K562 (cell line): ENCODE measurements at regions not wholly inside any gene's neighbourhood (a gene's known extent, or its start where the extent isn't known, plus 50 kb on each side); places are given as distances from the start of the nearest gene placed in this dataset.

Experiments used
- ATAC-seq: fragments of 200-7000 bp; cut with Tn5 transposase; 3 replicates; pipeline ENCODE4 v1.9.1; 2020; ENCODE audit warnings: moderate library complexity
- BruUV-seq: library from RNA; stranded (reverse); fragments of 400-500 nt; replicated peaks from 2 replicates; lab custom pipeline; 2021; lab: Mats Ljungman, UMichigan
- CTCF ChIA-PET: fragments of 300-600 bp; formaldehyde crosslinking; extraction: SDS; loops from one replicate; lab custom pipeline; 2021; ENCODE audit warnings: low intra/inter-chr PET ratio; lab: Yijun Ruan, JAX
- POLR2A ChIA-PET: fragments of 300-600, 350-650 bp; sonication (Branson Sonifier 250); formaldehyde crosslinking; extraction: SDS; loops from one replicate; lab custom pipeline; 2021; ENCODE audit warnings: antibody characterized with exemption, inconsistent platforms; lab: Yijun Ruan, JAX
- DNase-seq, 4 experiments: peaks; one replicate each; pipeline versions ENCODE4 v3.0.0 to v3.0.0-alpha.2; 2011 to 2018; ENCODE audit warnings: low spot score in 3 of 4, mixed read lengths in 3 of 4; ENCODE audit errors: extremely low read depth in 1 of 4
- FAIRE-seq: peaks from 2 replicates; lab custom pipeline; 2011; peaks lifted over from hg19 to GRCh38; lab: Jason Lieb, UNC
- H2AFZ ChIP-seq: 2 replicates; pipeline ENCODE4 v1.6.0; 2011; ENCODE audit warnings: low read depth, low read length, control low read depth, inconsistent platforms
- H3K27ac ChIP-seq: fragments of 200-600 bp; 3 replicates; pipeline ENCODE4 v1.8.0; 2011; ENCODE audit warnings: low read depth, mild to moderate bottlenecking, control low read depth, inconsistent platforms, low read length, moderate library complexity, mixed read lengths; ENCODE audit errors: extremely low read depth
- H3K27me3 ChIP-seq, 2 experiments: fragments of 300-600 bp in 1 of 2; 2 replicates in 1 of 2; 3 replicates in 1 of 2; pipeline versions ENCODE4 v1.6.0 to v1.8.0; 2011; ENCODE audit warnings: inconsistent platforms in 2 of 2, low read length in 2 of 2, mild to moderate bottlenecking in 1 of 2, mixed read lengths in 1 of 2, moderate library complexity in 1 of 2; ENCODE audit not compliant: control insufficient read depth in 2 of 2, insufficient read depth in 2 of 2
- H3K36me3 ChIP-seq: fragments of 300-600 bp; 3 replicates; pipeline ENCODE4 v1.8.0; 2011; ENCODE audit warnings: mild to moderate bottlenecking, low read length, inconsistent platforms; ENCODE audit not compliant: control insufficient read depth, insufficient read depth
- H3K4me1 ChIP-seq, 2 experiments: fragments of 200-600 bp in 1 of 2; replicated peaks in 1 of 2; 2 replicates in 1 of 2; 3 replicates in 1 of 2; pipeline versions ENCODE4 v1.5.1 to v1.8.0; 2011; ENCODE audit warnings: inconsistent platforms in 2 of 2, low read length in 2 of 2, mild to moderate bottlenecking in 1 of 2, mixed read lengths in 1 of 2, moderate library complexity in 1 of 2; ENCODE audit not compliant: control insufficient read depth in 2 of 2, insufficient read depth in 2 of 2
- H3K4me2 ChIP-seq: 2 replicates; pipeline ENCODE4 v1.6.1; 2011; ENCODE audit warnings: low read length, control low read depth, inconsistent platforms, mixed read lengths; ENCODE audit not compliant: insufficient read depth
- H3K4me3 ChIP-seq: fragments of 200-600 bp; sonication (generic), shearing (Covaris generic); 2 replicates; pipeline ENCODE4 v1.5.1; 2016; ENCODE audit warnings: control low read depth, inconsistent platforms
- H3K79me2 ChIP-seq: fragments of 200-600 bp; 3 replicates; pipeline ENCODE4 v1.8.0; 2011; ENCODE audit warnings: low read length, inconsistent platforms; ENCODE audit not compliant: control insufficient read depth, insufficient read depth
- H3K9ac ChIP-seq, 2 experiments: 2 replicates each; pipeline versions ENCODE4 v1.6.0 to v1.6.1; 2011; ENCODE audit warnings: low read depth in 2 of 2, low read length in 2 of 2, control low read depth in 1 of 2, inconsistent platforms in 1 of 2, mild to moderate bottlenecking in 1 of 2, mixed read lengths in 1 of 2; ENCODE audit not compliant: insufficient read depth in 1 of 2
- H3K9me1 ChIP-seq: one replicate; pipeline ENCODE4 v1.6.0; 2011; ENCODE audit warnings: inconsistent platforms, mild to moderate bottlenecking, low read length, moderate library complexity; ENCODE audit not compliant: control insufficient read depth, insufficient read depth
- H3K9me3 ChIP-seq: replicated peaks from 2 replicates; pipeline ENCODE4 v1.5.1; 2011; ENCODE audit warnings: low read depth, low read length, inconsistent platforms; ENCODE audit not compliant: control insufficient read depth, insufficient read depth
- H4K20me1 ChIP-seq: replicated peaks from 2 replicates; pipeline ENCODE4 v1.6.1; 2011; ENCODE audit warnings: low read length, inconsistent platforms, mixed read lengths; ENCODE audit not compliant: control insufficient read depth, insufficient read depth
- HIVEP1 ChIP-seq: fragments of 250-450 bp; sonication (Bioruptor Pico); IDR thresholded peaks from 2 replicates; pipeline ENCODE4 v1.4.0; 2020; ENCODE audit warnings: mild to moderate bottlenecking
- PHB ChIP-seq: fragments of 250-450 bp; sonication (Bioruptor Pico); IDR thresholded peaks from 2 replicates; pipeline ENCODE4 v1.5.0; 2021
- TAF15 ChIP-seq: fragments of 200-400 bp; formaldehyde crosslinking; IDR thresholded peaks from 2 replicates; pipeline ENCODE4 v1.6.1; 2017; ENCODE audit warnings: mild to moderate bottlenecking, low read depth, low read length, moderate library complexity
- ZBED1 ChIP-seq: IDR thresholded peaks from 2 replicates; pipeline ENCODE4 v1.6.1; 2014
- ZNF232 ChIP-seq: sonication (generic); formaldehyde crosslinking; IDR thresholded peaks from 2 replicates; pipeline ENCODE4 v1.8.0; 2022; ENCODE audit warnings: mild to moderate bottlenecking, missing genetic modification reagents
- ZNF384 ChIP-seq: IDR thresholded peaks from 2 replicates; pipeline ENCODE4 v1.6.1; 2012; ENCODE audit warnings: low read depth, low read length, improper control_type of control experiment
- WGBS: fragments of 100-300 bp; shearing (Covaris generic); methylation state at CpG from one replicate; pipeline ENCODE4 v1.1.6; 2016; ENCODE audit warnings: low coverage, mixed read lengths; ENCODE audit not compliant: insufficient coverage; ENCODE audit errors: missing lambda C conversion rate; 5-methylcytosine and 5-hydroxymethylcytosine counted together
- in situ Hi-C: fragments of 300-500 bp; cut with MboI; formaldehyde crosslinking; loops from 4 replicates; pipeline ENCODE4 v1.15.0; 2018; ENCODE audit warnings: inconsistent platforms, mixed read lengths
- intact Hi-C: fragments of 100-400 bp; cut with micrococcal nuclease; formaldehyde crosslinking; loops from 2 replicates; pipeline ENCODE4 v1.14.2; 2022
- TF ChIP-seq, protein P1 (sequence below): fragments of 200-600 bp; sonication (generic); IDR thresholded peaks from one replicate; pipeline ENCODE4 v1.6.1; 2012; ENCODE audit warnings: mild to moderate bottlenecking, low read depth, low read length, inconsistent platforms

DNA sequence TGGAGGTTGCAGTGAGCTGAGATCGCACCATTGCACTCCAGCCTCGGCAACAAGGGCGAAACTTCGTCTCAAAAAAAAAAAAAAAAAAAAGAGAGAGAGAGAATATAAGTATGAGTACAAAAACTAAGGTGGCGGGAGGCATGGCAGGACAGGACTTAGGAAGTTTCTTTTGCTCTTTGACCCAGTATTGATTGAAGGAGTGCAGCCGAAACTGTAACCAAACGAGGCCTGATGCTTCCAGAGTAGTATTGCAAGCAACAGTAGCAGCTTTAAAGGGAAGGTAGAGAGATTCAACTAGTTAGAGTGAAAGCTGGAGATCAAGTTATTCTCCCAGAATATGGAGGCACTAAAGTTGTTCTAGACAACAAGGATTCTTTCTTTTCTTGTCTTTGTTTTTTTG, 99.2 kb upstream of the CASZ1 start:
- no peak for FAIRE-seq
- intact Hi-C loops (no loop called here), in situ Hi-C loops (no loop called here)
- Histone ChIP-seq H3K79me2 (no peaks in the 10 kb centered on the region), H3K36me3 (no peaks in the 10 kb centered on the region), H4K20me1 (0 out of 2 replicates have a peak, but pooled peaks cover 9% of the 10 kb centered on the region), H3K27ac (no peak overlapping the region), H2AFZ (no peak overlapping the region), H3K9me1 (no peaks in the 10 kb centered on the region), H3K4me3 (no peak overlapping the region), H3K4me2 (no peak overlapping the region), H3K9ac (no peak overlapping the region), H3K9me3 (no peaks in the 10 kb centered on the region), H3K4me1 (peaks cover 0 to 11% of the 10 kb centered on the region in 2 experiments; a peak in 2 of 5 replicates), H3K27me3 (peaks cover 36 to 60% of the 10 kb centered on the region in 2 experiments)
- 7% methylated on average over 4 of the region's 7 CpGs for WGBS
- ChIA-PET CTCF (no interaction called here), POLR2A (interaction anchor here (1.0 kb wide), 1 partner anchor 13 kb away, joined by 3 read pairs; no protein-coding TSS in a partner anchor)
- DNase-seq = no peak
- ATAC-seq = no peak
- TF ChIP-seq ZNF384 (no peak), PHB (no peak), ZBED1 (no peak), HIVEP1 (CRISPR knock-in tag) (no peak), TAF15 (no peak), ZNF232 (CRISPR knock-in tag) (no peak)
- TF ChIP-seq, protein P1, sequence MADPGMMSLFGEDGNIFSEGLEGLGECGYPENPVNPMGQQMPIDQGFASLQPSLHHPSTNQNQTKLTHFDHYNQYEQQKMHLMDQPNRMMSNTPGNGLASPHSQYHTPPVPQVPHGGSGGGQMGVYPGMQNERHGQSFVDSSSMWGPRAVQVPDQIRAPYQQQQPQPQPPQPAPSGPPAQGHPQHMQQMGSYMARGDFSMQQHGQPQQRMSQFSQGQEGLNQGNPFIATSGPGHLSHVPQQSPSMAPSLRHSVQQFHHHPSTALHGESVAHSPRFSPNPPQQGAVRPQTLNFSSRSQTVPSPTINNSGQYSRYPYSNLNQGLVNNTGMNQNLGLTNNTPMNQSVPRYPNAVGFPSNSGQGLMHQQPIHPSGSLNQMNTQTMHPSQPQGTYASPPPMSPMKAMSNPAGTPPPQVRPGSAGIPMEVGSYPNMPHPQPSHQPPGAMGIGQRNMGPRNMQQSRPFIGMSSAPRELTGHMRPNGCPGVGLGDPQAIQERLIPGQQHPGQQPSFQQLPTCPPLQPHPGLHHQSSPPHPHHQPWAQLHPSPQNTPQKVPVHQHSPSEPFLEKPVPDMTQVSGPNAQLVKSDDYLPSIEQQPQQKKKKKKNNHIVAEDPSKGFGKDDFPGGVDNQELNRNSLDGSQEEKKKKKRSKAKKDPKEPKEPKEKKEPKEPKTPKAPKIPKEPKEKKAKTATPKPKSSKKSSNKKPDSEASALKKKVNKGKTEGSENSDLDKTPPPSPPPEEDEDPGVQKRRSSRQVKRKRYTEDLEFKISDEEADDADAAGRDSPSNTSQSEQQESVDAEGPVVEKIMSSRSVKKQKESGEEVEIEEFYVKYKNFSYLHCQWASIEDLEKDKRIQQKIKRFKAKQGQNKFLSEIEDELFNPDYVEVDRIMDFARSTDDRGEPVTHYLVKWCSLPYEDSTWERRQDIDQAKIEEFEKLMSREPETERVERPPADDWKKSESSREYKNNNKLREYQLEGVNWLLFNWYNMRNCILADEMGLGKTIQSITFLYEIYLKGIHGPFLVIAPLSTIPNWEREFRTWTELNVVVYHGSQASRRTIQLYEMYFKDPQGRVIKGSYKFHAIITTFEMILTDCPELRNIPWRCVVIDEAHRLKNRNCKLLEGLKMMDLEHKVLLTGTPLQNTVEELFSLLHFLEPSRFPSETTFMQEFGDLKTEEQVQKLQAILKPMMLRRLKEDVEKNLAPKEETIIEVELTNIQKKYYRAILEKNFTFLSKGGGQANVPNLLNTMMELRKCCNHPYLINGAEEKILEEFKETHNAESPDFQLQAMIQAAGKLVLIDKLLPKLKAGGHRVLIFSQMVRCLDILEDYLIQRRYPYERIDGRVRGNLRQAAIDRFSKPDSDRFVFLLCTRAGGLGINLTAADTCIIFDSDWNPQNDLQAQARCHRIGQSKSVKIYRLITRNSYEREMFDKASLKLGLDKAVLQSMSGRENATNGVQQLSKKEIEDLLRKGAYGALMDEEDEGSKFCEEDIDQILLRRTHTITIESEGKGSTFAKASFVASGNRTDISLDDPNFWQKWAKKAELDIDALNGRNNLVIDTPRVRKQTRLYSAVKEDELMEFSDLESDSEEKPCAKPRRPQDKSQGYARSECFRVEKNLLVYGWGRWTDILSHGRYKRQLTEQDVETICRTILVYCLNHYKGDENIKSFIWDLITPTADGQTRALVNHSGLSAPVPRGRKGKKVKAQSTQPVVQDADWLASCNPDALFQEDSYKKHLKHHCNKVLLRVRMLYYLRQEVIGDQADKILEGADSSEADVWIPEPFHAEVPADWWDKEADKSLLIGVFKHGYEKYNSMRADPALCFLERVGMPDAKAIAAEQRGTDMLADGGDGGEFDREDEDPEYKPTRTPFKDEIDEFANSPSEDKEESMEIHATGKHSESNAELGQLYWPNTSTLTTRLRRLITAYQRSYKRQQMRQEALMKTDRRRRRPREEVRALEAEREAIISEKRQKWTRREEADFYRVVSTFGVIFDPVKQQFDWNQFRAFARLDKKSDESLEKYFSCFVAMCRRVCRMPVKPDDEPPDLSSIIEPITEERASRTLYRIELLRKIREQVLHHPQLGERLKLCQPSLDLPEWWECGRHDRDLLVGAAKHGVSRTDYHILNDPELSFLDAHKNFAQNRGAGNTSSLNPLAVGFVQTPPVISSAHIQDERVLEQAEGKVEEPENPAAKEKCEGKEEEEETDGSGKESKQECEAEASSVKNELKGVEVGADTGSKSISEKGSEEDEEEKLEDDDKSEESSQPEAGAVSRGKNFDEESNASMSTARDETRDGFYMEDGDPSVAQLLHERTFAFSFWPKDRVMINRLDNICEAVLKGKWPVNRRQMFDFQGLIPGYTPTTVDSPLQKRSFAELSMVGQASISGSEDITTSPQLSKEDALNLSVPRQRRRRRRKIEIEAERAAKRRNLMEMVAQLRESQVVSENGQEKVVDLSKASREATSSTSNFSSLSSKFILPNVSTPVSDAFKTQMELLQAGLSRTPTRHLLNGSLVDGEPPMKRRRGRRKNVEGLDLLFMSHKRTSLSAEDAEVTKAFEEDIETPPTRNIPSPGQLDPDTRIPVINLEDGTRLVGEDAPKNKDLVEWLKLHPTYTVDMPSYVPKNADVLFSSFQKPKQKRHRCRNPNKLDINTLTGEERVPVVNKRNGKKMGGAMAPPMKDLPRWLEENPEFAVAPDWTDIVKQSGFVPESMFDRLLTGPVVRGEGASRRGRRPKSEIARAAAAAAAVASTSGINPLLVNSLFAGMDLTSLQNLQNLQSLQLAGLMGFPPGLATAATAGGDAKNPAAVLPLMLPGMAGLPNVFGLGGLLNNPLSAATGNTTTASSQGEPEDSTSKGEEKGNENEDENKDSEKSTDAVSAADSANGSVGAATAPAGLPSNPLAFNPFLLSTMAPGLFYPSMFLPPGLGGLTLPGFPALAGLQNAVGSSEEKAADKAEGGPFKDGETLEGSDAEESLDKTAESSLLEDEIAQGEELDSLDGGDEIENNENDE = no peak
- no TSS peak for BruUV-seq
